HG03342 (cell line): ENCODE measurements at regions not wholly inside any gene's neighbourhood (a gene's known extent, or its start where the extent isn't known, plus 50 kb on each side); places are given as distances from the start of the nearest gene placed in this dataset.
A peak's percentile ranks its signal among the peaks of the same experiment; 100 is the strongest.

Experiments used
- ATAC-seq: cut with Tn5 transposase; IDR thresholded peaks from one replicate; pipeline ENCODE4 v1.9.1; 2021; ENCODE audit warnings: mild to moderate bottlenecking, moderate library complexity; ENCODE audit not compliant: unreplicated experiment

DNA sequence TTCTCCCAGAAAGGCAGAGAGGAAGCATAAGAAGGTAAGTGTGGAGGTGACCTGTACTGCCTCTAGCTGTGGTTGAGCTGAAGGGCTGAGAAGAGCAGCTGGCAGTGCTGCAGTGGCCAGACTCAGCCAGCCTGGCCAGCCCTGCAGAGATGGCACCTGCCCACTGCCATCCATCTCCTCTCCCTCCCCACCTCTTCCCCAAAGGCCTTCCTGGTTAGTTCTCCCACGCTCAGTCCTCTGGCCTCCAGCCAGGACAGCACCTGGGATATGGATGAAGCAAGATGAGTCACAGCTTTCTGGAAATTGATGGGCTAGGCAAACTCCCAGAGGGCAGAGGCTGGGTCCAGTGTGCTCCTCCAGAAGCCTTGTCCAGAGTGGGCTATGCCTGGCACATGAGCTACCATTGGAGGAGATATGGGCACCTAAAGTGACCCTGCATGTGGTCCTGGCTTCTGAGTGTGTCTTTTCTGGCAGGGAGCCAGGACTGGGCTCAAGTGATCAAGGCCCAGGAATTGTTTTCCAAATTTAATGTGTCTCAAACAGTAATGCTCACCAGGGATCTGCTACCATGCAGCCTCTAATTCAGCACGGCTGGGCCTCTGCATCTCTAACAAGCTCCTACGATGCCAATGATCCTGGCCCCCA is 81.0 kb upstream of the CACUL1 start:
- ATAC-seq: no peak

- ATAC-seq: no peak
These were observed 83.6 kb upstream of the CACUL1 start for GRCh38 chr10:118838364-118838763.

DNA sequence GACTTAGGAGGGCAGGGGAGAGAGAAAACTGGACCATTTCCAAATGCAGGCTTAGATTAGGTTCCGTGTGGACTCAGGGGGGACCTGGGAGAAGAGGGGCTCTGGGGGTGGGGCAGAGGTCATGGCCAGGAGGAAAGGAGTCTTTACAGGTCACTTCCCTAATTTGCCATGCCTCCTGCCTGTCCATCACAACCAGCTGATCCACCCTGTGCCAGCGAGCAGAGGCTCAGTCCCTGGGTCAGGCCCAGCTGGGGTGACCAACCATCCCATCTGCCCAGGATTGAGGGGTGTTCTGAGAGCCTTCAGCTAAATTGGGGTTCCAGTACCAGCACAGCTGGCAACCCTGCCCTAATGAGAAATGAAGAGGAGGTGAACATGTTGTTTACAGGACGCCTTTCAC is 84.6 kb upstream of the CACUL1 start:
- ATAC-seq: no peak

DNA sequence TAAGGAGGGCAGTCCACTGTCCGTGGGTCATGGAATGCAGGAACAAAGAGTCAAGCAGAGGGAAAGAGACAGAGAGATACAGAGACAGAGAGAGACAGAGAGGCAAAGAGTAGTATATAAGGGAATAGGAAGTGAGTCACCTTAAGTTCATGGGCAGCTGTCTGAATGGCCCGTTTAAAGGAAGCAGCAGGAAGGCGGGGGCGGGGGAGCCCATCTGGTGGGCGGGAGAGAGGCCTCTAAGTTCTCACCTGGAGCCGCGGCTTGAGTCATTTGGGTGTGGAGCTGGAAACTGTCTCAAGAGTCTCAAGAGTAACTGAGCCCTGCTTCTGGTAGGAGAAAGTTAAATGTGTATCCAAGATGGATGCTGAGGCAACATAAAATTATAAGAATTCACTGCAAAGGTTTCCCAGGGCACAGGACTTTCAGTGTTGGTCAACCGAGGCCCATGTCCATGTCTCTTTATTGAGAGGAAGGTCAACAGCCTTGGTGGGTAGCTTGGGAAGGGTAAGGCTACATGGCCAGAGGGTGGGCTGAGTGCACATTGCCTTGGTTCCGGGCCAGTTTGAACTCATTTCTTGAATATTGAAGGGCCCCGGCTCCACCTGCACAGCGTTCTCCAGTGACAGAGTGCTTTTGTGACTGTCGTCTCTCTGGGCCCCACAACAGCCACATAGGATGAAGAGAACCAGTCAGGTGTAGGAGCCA is 85.5 kb upstream of the CACUL1 start:
- ATAC-seq: no peak

- no peak for ATAC-seq
These were observed 86.2 kb upstream of the CACUL1 start for GRCh38 chr10:118840776-118841468.

DNA sequence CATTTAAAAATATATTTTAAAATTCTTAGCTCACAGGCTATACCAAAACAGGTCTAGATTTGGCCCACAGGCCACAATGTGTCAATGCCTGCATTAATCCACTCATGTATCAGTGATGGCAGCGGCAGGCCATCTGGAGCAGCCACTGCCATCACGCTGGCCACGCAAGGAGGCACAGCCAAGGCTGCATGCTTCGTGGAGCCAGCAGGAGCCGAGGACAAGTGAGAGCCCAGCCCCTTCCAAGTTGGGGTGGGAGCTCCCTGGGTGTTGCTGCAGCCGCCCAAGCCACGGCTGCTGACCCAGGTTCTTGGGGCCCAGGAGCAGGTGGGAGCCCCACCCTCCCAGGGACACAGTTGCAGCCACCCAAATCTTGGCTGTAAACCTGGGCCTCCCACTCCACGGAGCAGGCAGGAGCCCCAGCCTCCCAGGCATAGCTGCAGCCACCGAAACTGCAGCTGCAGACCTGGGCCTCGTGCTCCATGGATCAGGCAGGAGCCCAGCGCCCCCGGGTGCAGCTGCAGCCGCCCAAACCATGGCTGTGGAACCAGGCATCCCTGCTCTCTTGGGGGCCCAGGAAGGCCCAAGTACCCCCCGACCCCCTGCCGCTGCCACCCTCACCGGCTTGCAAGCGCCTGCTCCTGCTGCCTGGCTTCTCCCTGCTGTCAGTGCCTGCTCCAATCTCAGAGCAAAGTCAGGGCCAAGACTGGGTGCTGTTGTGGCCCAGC is 87.3 kb upstream of the CACUL1 start:
- no peak for ATAC-seq

DNA sequence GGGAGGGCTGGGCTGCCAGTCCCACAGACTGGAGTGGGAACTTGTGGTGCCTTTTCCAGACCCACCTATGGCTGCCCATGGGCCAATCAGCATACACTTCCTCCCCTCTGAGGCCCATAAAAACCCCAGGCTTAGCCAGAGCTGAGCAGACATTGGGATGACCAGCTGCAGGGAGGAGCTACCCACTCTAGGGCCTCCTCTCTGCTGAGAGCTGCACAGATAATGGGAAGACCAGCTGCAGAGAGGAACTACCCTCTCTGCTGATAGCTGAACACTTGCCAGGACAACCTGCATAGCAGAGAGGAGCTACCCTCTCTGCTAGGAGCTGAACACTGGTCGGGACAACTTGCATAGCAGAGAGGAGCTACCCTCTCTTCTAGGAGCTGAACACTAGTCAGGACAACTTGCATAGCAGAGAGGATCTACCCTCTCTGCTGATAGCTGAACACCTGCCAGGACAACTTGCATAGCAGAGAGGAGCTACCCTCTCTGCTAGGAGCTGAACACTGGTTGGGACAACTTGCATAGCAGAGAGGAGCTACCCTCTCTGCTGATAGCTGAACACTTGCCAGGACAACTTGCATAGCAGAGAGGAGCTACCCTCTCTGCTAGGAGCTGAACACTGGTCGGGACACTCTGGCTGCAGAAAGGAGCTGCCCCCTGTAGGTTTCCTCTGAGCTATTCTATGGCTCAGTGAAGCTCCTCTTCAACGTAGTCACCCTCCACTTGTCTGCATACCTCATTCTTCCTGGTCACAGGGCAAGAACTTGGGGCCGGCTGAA is 88.3 kb upstream of the CACUL1 start:
- no peak for ATAC-seq

DNA sequence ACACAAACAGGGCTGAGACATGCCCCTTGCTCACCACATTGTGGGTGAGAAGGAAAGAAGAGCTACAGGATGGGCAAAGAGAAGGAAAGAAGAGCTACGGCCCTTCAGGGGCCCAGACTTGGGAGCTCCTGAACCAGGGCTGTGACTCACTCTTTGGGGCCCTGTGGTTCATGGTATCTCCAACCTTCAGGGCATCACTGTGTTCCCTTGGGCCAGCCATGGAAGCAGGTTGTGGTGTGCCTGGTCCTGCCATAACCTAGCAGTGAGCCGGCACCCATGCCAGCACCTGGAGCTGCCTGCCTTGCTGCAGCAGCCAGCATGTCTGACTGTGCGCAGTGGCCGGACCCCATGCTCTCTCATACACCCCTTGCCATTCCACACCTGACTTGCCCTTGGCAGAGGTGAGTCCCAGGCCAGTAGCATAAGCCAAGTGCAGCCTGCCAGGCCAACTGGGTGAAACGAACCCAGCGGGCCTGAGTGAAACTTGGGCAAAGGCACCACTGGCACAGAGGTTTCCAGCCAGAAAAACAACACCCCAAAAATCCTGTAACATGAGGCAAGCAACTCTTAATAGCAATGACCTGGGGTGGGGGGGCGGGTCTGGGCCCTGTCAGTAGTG is 89.0 kb upstream of the CACUL1 start:
- ATAC-seq: no peak

- no peak for ATAC-seq
These were observed 90.2 kb upstream of the CACUL1 start for GRCh38 chr10:118844731-118845521.

DNA sequence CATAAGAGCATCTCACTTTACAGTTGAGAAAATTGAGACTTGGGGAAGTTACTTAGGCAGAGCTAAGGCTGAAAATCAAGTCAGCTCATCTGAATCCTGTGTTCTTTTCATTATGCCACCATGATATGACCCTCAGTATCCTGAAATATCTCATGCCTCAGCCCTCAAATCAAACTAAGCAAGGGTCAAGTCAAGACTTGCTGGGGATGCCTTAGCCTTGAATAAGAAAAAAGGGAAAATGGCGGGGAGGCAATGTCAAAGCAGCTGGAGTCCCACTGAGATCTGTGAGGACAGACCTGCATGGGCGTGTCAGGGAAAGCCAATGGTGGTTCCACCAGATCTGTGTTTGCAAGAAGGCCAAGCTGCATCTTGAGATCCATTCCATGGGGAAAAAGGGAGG is 91.0 kb upstream of the CACUL1 start:
- no peak for ATAC-seq

DNA sequence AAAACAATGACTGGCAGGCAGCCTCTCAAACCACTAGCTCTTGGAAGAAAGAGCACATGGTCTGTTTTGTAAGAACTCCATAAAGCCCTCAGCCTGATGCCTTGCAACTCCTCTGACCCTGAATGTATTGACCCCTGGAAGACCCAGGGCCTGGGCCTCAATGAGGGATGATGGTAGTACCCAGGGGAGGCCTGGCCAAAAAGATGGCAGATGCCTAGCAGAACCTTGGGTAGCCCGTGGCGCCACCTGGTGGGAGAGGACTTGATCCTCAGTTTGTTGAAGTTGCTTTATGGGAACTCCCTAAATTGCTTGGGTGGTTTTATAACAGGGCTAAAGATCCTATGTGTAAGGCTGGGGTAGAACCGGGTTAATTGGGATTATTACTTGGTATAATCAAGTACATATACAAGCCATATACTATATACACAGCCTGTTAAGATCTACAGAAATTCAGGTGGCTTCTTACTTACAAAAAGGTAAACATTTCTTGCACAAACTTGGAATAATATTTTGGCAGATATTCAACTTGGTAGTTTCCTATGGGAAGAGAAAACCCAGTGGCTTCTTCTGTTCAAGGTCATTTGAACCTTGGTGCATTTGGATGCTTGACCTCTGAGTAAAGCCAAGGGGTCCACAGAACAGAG is 95.8 kb upstream of the CACUL1 start:
- ATAC-seq: peak; percentile 68

DNA sequence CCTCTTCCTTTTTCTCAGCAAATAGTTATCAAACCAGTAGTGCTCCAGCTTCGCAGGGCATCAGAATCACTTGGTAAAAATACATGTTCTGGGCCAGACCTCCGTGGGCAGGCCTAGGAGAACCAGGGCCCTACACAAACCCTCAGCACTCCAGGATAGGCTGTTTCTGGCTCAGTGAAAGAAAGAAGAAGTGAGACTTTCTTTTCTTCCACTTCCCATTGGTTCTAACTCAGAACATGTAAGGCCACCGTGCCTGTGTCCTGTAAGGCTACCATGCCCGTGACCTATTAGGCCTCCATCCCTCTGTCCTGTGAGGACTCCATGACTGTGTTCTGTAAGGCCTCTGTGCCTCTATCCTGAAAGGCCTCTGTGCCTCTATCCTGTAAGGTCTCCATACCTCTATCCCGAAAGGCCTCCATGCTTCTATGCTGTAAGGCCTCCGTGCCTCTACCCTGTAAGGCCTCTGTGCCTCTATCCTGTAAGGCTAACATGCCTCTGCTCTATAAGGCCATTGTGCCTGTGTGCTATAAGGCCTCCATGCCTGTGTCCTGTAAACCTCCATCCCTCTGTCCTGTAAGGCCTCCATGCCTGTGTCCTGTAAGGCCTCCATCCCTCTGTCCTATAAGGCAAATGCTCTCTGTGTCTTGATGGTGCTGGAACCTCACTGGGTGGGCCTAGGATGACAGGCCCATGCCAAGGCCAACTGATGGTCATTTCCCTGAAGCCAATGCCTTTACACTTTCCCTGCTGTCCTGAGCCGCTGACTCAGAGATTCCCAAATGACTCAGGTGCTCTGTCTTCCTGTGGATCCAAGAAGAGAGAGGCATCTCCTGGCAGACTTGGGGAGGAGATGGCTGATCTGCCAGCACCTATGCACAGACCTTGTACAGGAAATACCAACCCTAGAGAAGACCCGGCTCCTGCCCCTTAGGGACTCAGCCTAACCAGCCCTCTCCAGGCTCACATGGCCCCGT is 96.6 kb upstream of the CACUL1 start:
- no peak for ATAC-seq

GRCh38 chr10:118853916-118854315 is 99.1 kb upstream of the CACUL1 start:
- ATAC-seq: no peak

- ATAC-seq: no peak
These were observed 101.3 kb upstream of the CACUL1 start for GRCh38 chr10:118856106-118856505.

DNA sequence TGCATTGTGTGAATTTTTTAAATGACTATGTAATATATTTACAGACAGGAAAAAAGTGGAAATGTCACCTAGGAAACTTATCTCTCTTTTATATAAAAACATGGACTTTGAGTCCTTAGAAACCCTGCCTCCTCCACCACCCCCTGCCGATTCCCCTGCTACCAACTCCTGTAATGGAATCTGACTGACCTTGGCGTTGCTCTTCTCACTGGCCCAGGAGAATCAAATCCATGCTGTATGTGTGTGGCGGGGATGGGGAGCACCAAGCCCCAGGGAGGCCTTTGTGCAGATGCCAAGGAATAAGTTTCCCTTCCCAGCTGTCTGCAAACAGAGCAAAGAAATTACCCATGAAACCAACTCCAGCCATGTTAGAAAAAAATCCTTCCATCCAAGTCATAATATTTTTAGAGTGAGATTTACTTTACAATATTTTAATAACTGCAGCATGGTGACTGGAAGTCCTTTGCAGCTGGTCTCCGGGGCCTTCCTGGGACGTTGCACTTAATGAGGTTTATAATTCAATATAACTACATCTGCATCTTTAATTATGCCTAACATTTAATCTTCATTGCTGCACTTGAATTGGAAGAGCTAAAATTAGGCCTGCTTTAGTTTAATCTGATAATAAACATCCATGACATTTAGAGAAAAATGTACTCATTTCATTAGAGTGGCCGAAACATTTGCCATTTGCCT is 111.4 kb upstream of the CACUL1 start:
- ATAC-seq: no peak

GRCh38 chr10:118867768-118868167 is 113.0 kb upstream of the CACUL1 start:
- no peak for ATAC-seq

DNA sequence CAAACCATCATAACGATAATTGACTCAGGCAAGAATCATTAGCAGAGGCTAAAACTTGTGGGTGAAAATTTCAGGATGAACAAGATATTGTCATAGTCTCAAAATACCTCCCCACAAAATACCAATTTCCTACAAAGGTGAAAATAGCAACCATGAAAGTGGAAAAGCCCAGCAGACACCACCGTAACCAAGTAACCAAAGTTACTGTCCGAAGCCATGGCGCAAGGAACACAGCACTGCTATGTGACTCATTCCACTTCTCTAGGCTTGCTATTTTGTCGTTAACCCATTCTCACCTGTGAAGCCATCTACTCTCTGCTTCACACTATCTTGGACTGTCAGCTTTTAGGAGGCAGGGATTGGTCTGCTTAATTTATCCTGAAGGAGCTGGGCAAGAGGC is 113.8 kb upstream of the CACUL1 start:
- no peak for ATAC-seq
